HCT116 (cell line): ENCODE measurements at regions not wholly inside any gene's neighbourhood (a gene's known extent, or its start where the extent isn't known, plus 50 kb on each side); places are given as distances from the start of the nearest gene placed in this dataset.

Source experiments
- CTCF ChIP-seq, 3 experiments: fragments of 200-600 bp in 1 of 3; sonication (generic) in 1 of 3; IDR thresholded peaks in 2 of 3; conservative IDR thresholded peaks in 1 of 3; 2 replicates each; pipeline ENCODE4 v1.5.1; 2012 to 2017; ENCODE audit warnings: low read depth in 2 of 3, low read length in 2 of 3, antibody characterized with exemption in 1 of 3, borderline replicate concordance in 1 of 3, control low read depth in 1 of 3, mild to moderate bottlenecking in 1 of 3, mixed read lengths in 1 of 3, mixed run types in 1 of 3, moderate library complexity in 1 of 3; ENCODE audit not compliant: insufficient read depth in 1 of 3
- EZH2 ChIP-seq: fragments of 200-600 bp; sonication (generic); IDR thresholded peaks from 2 replicates; pipeline ENCODE4 v1.6.1; 2017; ENCODE audit warnings: antibody characterized with exemption, mixed run types
- FOSL1 ChIP-seq: IDR thresholded peaks from 2 replicates; pipeline ENCODE4 v1.6.1; 2012; ENCODE audit warnings: low read depth
- JUND ChIP-seq: IDR thresholded peaks from 2 replicates; pipeline ENCODE4 v1.6.1; 2012
- POLR2A ChIP-seq: IDR thresholded peaks from 2 replicates; pipeline ENCODE4 v1.7.0; 2011; ENCODE audit warnings: borderline replicate concordance; ENCODE audit not compliant: insufficient read depth, insufficient read length; ENCODE audit errors: extremely low read depth
- RAD21 ChIP-seq: IDR thresholded peaks from 2 replicates; pipeline ENCODE4 v1.6.1; 2012; ENCODE audit warnings: low read depth, mild to moderate bottlenecking
- SP1 ChIP-seq: IDR thresholded peaks from 2 replicates; pipeline ENCODE4 v1.6.1; 2012; ENCODE audit warnings: low read depth
- YY1 ChIP-seq: IDR thresholded peaks from 2 replicates; pipeline ENCODE4 v1.6.1; 2011; ENCODE audit warnings: low read length, low read depth, moderate library complexity, mild to moderate bottlenecking; ENCODE audit not compliant: insufficient replicate concordance; ENCODE audit errors: extremely low read depth
- ZNF274 ChIP-seq: fragments of 200-500 bp; sonication (Bioruptor generic); IDR thresholded peaks from 2 replicates; pipeline ENCODE4 v1.6.1; 2014; ENCODE audit warnings: mild to moderate bottlenecking, low read depth, low read length, inconsistent platforms

DNA sequence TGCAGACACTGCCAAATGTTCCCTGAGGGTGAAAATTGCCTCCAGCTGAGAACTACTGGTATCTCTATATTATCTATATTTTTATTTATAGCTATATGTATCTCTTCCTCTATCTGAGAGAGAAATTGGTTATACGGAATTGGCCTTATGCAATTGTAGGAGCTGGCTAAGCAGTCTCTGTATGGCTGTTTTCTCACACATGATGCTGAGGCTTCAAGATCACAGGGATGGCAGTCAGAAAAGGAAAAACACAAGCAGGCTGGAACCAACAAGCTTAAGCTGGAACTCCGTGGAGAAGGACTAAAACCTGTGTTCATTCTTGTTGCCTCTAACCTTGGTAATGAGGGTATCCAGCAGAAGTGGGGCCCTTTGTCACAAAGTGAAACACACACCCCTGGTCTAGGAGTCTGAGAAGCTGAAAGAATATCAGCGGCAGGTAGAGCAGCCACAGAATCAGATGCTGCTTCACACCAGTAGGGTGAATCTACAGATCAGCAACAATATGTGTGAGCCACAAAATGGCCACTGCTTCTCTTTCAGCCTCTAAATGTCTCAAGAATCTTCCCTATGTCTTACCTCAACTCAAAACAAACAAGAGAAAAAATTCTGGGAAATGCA lies 166.5 kb upstream of the PPP1R2C start:
- no peak for TF ChIP-seq JUND
- TF ChIP-seq CTCF (IDR thresholded peaks at IDR 0.05 in 2 of 3, conservative IDR thresholded peaks at IDR 0.05 in 1 of 3; ENCODE audit: borderline replicate concordance in 1 of 3, insufficient read depth in 1 of 3, low read depth in 2 of 3, low read length in 2 of 3) = no peak
- TF ChIP-seq EZH2 = no peak
- TF ChIP-seq FOSL1 = no peak
- no peak for TF ChIP-seq SP1
- TF ChIP-seq RAD21 = no peak
- TF ChIP-seq POLR2A = no peak
- TF ChIP-seq ZNF274 = no peak
- no peak for TF ChIP-seq YY1
